ENCODE measurements at regions not wholly inside any gene's neighbourhood (a gene's known extent, or its start where the extent isn't known, plus 50 kb on each side); places are given as distances from the start of the nearest gene placed in this dataset.

DNA sequence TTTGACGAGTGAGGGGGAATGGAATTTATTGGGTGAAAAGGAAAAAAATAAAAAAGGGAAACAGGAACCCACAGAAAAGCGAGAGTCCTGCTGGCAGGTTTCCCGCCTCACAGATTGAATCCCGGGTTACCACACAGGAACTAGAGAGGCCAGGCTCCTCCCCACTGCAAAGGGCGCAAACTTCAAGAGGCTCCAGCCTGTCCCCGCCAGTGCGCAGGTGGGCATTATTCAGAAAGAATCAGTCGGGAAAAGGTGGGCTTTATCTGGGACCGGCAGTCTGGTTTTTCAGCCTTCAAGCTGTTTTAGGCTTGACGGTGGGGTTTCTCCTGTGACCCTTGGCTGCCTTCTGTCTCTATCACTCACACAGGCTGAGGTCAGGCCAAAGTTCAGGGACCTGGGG lies 1496.8 kb downstream of the RPA4 start:
- DNase-seq, result no peak

DNA sequence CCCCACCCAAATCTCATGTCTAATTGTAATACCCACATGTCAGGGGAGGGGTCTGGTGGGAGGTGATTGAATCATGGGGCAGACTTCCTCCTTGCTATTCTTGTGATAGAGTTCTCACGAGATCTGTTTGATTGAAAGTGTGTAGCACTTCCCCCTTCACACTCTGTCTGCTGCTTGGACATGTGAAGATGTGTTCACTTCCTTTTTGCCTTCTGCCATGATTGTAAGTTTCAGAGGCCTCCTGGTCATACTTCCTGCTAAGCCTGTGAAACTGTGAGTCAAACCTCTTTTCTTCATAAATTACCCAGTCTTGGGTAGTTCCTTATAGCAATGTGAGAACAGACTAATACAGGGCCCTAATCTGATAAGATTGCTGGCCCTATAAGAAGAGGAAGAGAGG lies 1514.8 kb downstream of the RPA4 start:
- DNase-seq, result no peak

DNA sequence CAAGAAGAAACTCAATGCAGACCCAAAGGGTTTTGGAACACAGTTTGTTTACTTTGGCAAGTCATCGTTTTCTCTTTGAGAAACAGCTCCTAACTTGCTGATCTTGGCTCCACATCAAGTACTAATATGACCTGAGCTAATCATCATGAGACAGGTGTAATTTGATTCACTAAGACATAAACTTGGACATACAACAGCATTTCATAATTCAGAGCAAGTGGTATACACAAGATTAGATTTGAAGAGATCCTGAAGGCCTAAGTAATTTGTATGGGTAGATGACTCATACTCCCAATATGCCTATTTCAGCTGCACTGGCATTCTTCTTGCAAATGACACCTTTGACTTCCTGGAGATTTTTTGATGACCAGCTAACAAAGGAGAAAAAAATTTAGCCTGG lies 1521.7 kb downstream of the RPA4 start:
- peak; percentile 16 for DNase-seq

DNA sequence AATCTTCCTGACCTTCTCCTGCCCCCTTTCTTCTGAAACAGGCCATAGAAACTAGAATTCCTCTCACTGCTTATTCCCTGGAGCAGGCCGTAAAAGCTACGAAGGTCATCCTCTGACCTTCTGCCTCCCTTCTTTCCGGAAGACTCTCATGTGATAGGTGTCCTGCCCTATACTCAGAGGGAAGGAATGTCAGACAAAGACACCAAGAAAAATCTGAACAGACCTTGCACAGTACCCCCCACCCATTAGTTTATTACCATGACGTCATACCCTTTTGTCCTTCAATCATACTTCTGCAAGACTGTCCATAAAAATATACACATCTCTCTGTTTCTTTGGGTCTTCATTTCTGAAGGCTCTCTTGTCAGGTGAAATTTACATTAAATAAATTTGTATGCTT lies 1523.9 kb downstream of the RPA4 start:
- no peak for DNase-seq

DNA sequence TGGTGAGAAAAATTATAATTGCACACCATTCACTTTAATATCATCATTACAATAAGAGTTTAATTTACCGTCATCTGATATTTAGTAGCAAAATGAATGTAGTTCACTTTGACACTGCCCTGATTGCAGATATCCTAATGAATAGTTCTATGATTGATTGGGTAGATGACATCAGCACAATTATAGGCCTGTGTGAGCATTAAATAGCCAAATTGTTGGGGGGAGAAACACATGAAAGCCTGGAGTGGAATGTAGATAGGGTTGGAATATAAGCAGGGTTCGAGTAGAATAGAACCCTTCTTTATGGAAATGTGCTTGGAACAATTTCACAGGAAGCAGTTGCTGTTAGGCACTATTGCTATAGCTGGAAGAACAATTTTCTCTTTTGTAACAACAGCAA lies 1526.2 kb downstream of the RPA4 start:
- DNase-seq, result no peak

DNA sequence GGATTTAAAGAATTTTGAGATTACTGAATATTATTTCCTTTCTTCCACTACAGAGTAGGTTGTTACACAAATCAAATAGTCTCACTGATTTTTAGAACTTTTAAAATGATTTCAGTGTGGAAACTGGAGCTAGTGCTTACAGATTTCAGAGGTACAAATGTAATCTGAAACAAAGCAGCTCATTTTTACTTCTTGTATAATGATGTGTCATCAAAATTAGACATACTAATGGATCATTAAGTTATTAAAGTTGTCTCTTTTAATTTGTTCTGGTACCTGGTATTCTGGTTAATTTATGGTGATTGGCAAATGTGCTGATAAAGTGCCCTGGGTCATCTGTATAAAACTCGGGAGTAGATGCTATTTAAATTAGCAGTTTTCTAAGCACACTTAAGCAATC lies 1528.3 kb downstream of the RPA4 start:
- no peak for DNase-seq

DNA sequence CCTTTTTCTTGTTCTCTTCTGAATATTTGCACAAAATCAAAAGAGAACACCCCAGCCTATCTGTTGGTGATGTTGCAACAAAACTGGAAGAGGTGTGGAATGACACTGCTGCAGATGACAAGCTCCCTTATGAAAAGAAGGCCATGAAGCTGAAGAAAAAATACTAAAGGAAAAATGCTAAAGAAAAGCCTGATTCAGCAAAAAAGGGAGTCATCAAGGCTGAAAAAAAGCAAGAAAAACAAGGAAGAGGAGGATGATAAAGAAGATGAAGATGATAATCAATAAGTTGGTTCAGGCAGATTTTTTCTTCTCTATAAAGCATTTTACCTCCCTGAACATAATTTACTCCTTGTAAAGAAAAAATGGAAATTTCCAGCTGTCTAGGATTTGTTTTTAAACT lies 1538.8 kb downstream of the RPA4 start:
- no peak for DNase-seq

DNA sequence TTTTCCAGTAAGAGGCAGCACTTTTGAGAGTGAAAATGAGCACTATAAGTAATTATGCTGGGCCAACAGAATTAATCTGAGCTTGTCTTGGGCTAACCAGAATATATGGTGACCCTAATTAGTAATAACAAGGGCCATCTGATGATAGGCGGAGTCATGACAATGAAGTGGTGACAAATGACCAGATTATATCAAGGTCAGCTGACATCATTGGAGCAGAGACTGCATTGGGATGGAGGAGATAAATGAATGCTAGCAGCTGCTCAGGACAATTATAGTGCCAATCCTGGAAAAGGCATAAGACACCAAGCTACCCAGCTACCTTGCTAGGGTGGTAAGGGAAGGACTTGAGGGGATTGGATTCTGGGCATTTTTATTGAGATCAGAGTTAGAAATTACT lies 1548.7 kb downstream of the RPA4 start:
- no peak for DNase-seq

DNA sequence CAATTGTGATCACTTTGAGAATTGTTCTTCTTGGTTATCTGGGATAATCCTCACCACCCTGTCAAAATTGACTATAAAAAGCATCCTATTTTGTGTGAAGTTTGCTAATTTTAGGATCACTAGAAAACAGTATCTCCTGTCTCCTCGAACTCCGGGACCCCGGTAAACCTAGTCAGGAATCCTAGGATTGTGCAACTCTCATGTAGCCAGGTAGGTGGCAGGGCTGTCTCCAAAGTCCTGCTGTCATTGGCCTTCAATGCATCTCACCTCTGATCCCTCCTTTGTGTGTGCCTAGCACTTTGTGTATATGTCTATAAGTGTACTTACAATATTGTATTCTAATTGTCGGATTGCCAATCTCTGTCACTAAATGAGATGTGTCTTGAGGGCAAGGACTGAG lies 1564.8 kb downstream of the RPA4 start:
- no peak for DNase-seq

DNA sequence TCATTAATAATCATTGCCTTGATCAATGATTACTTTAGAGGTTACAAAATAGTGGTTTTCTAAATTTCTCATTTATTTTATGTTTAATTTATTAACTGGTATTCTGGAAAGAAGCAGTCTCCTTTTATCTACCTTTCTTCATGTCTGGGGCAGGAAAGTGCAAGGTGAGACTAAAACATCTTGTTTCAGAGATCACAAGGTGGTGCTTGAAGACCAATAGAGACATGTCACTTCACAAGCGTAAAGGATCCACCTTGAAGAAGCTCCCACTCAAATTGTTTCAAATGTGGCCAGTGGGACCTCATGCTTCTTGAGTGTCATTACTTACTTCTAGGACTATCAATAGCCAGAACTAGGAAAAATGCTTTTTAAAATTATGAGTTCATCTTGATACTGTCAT lies 1568.7 kb downstream of the RPA4 start:
- no peak for DNase-seq

DNA sequence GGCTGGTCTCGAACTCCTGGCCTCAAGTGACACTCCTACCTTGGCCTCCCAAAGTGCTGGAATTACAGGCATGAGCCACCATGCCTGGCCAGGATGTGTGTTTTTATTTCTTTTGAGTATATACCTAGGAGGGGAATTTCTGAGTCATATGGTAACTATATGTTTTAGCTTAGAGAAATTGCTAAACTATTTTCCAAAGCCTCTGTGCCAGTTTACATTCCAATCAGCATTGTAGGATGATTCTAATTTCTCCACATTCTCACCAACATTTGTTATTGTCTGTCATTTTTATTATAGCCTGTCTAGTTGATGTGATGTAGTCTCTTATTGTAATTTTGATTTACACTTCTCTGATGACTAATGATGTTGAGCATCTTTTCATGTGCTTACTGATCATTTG lies 1576.0 kb downstream of the RPA4 start:
- no peak for DNase-seq

DNA sequence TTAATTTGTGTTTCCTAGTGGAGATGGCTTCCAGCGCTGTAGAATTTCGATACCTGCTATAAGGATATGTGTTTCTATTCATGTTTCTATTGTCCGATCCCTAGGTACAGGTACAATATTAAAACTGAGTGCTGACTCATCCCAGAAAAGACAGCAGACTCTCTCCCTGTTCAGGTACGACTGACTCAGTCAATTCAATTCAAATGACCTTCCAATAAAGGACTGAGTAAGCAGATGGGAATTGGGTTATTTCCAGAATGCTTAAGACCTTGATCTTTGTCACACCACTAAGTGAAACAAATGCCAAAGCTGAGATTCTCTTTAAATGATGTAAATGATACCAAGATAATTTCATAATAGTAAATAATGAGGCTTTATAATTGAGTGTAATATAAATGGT lies 1596.9 kb downstream of the RPA4 start:
- DNase-seq, result no peak

DNA sequence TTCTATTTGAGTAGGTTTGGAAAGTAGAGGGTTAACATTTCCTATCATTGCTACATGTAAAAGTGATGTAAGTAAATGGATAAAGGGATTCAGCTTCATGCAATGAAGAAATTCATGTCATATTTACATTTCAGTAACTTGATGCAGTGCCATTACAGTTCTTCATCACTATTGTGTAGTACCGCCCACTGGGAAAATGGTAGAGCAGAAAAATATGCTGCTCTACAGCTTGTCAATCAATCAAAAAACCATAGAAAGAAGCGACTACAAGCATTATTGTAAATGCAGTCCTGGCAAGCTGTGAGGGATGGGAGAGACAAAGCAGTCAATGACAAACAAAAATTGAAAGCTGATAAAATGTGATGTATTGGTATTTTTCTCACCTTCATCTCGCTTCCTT lies 1597.9 kb downstream of the RPA4 start:
- no peak for DNase-seq

DNA sequence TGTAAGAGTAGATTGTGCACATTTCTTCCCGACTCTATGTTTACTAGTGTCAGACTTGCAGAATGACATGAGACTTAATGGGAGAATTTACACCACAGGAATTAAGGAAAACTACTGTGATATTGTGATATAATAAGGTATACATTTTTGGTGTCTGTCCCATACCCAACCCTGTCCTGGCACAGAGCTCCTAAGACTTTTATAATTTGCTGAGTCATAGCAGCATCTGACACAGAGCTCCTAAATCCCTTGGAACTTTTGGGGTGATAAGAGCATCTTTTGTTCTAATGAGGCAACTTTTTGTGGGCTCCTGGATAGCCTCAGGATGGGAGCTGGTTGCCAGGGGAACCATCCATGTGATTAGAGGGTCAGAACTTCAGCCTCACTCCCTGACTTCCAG lies 1607.0 kb downstream of the RPA4 start:
- no peak for DNase-seq

DNA sequence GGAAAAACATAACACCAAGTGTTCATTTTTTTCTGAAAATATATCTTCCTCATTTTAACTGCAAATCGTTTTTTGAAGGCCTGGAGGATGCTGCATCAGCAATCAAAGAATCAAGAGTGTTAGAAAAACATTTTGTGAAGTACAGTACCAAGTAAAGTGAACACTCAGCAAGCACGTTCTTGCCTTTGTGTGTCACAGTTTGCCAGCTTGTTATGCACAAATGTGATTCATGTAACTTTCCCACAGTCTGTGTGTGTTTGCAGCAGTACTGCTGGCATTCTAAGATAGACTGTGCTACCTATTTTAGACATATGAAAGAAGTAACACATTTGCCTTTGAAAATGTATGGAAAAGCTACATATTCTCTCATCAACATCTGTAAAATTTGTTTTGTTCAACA lies 1617.7 kb downstream of the RPA4 start:
- DNase-seq, result no peak

DNA sequence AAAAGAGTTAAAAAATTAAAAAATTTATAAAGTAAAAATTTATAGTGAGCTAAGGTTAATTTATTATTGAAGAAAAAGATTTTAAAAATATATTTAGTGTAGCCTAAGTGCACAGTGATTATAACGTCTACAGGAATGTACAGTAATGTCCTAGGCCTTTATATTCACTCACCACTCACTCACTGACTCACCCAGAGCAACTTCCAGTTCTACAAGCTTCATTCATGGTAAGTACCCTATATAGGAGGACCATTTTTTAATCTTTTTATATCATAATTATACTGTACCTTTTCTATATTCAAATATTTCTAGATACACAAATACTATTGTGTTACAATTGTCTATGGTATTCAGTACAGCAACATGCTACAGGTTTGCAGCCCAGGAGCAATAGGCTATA lies 1623.2 kb downstream of the RPA4 start:
- DNase-seq, result no peak

DNA sequence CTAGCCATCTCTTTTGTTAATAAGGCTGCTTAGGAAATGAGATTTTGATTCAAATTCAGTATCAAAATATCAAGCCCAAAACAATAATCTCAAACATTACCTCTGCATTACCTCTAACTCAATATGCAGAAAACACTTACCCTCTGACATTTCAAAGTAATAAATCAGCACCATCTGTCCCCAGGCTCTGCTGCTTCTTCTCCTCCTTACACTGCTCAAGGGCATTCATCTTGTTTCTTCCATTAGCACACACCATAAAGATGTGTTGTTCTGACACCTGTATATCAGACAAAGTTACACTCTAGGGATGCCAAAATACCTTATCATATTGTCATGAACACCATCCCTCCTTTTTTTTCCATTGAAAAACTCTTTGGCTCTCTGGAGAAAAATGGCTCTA lies 1630.3 kb downstream of the RPA4 start:
- DNase-seq, result no peak

DNA sequence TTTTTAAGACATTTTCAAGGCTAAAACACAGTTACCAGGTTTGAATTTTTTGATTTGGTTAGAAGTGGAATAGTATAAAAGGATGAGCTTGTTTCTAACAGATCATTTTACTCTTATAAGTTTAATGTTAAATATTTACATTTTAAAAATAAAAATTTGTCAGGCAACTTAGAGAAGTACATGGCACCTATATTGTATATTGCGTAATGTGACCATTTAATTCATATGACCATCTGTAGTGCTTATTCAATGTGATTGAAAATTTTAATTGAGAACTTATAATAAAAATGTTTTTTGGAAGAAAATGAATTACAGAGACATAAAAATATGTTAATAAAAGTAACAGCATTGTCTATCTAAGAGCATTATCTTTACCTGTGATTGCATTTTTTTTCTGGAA lies 1632.4 kb downstream of the RPA4 start:
- DNase-seq, result no peak

DNA sequence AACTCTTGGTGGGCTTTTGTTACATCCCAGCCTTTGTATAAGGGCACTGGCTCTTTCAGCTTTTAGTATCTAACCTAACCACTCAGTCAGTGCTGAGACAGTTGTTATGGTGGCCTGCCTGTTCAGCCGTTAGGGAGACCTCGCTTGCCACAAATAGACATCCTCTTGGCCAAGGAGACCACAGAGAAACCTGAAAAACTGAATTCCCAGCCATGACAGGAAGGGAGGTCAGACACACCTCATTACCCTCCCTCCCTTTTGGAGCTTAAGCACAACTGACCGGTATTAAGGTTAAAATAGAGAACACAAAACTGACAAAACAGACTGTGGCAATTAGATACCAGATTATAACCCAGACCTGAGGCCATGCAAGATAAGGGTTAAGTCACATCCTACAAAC lies 1639.3 kb downstream of the RPA4 start:
- no peak for DNase-seq

DNA sequence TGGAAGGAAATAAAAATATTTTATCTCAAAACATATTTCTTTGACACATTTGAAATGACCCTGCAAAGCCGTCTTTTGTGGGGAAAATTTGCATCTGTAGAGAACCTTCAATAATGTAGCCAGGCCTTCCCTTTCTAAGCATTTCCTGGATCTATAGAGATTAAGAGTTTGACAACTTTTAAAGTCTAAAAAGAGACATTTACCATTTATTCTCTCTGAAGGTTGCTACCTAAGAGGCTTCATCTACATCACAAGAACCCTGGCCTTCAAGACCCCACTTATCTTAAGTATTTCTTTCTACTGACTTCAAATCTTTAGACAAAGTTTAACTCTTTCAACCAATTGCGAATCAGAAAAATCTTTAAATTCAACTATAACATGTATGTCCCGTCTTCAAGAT lies 1639.8 kb downstream of the RPA4 start:
- no peak for DNase-seq

DNA sequence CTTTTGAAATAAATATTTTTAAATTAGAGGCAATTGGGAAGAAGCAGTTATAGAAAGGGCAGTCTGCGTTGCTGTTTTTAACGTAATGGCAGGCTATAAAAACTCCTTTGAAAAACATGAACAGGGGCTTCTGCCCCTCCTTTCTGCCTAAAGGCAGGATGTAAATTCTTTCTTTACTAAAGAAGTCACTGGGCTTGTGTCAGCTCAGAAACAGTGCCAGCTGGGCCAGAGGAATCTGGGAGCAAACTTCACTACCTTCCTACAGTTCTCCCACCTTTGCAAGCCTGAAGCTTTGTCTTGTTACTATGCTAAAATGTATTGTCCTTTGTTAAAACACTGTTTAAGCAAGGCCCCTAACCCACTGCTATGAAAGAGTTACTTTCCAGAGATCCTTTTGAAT lies 1664.8 kb downstream of the RPA4 start:
- DNase-seq, result no peak

DNA sequence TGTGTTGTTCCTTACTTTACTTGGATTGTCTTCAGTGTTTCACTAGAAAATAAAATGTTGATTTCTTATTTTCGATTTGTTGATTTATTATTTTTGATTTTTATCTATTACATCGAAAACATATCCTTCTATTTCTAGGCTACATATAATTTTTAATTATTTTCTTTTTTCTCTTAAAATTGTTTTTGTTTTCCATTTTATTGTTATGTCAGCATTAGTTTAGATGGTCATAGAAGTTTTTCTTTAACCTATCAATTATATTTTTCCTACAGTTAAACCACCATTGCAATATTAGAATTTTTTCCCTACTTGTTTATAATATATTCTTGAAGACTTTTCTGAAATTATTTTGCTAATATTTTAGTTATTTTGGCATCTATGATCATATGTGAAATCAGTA lies 1685.1 kb downstream of the RPA4 start:
- no peak for DNase-seq

DNA sequence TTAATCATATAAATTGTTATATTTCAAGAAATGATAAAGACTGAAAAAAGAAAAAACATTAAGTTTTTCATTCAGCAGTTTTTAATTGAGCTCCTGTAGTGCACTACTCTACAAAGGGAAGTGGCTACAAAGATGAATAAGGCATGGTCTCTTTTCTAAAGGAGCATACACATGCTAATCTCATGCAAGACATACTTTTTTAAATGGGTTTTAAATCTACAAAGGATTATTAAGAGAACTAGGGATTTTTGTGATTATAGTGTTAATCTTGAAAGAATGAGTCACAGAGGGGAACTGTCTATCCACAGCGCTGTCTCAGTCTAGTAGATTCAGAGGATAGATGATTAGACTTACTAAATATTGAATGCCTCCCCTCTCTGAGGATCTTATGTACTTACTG lies 1722.2 kb downstream of the RPA4 start:
- no peak for DNase-seq

DNA sequence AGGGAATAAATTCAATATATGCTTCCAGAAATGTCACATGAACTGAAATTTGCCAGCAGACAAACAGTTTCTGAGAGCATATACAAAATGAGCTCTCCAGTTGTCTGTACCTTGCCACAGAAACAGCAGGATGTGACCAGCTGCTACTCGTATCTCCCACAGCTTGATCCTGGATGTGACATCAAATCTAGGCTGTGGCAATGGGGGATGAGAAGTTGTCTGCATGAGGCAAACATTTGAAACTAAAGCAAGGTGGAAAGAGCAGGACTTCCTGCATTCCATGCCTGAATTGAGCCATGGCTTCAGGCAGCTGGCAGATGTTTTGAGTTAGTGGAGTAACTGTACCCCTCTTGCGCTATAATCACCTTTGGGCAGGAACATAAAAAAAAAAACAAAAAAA lies 1724.0 kb downstream of the RPA4 start:
- no peak for DNase-seq

DNA sequence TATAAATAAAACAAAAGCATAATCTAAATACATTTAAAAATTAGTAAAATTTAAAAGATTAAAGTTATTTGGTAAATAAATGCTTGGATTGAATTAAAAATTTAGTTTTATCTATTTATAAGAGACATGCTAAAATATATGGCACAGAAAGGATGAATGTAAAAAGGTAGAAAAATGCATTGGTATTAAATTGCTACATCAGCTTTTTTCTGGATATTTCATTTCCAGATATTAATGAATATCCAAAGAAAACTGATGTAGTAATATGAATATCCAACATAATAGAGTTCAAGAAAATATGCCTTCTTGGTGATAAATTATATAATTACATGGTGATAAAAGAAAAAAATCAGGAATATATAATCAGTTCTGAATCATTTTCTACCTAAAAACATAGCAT lies 1743.9 kb downstream of the RPA4 start:
- DNase-seq, result no peak

DNA sequence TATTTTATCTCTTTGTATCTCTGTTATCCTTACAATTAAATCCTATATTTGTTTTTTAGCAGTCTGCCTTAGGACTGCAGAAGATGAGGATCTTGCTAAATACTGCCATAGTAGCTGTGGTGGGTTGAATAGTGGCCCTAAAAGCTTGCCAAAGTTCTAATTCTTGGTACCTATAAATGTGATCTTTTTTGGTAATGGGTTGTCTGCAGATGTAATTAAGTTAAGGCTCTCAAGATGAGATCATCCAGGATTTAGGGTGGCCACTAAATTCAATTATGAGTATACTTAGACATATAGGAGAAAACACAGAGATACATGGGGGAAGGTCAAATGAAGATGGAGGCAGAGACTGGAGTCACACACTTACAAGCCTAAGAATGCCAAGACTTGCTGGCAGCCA lies 1753.7 kb downstream of the RPA4 start:
- no peak for DNase-seq

DNA sequence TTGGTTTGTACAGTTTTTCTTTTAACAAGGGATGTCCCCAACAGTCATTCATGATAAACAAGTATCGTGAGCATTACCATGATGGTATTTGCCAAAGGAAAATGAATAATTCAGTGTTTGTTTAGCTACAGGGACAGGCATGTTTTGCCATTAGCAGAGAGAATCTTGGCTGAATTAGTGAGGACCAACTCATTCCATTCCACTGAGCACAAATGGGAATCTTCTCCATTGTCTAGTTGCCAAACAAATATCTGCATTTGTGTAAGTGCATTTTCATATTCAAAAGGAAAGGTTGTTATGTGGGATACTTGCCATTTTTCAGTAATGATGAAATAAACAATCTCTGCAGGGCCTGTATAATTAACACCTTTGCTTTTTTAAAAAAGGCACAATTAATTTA lies 1762.6 kb downstream of the RPA4 start:
- DNase-seq, result no peak
